CD4-positive, alpha-beta T cell treated with Interleukin-6 at 100 ng/mL for 8 hours (primary cell): ENCODE measurements at regions not wholly inside any gene's neighbourhood (a gene's known extent, or its start where the extent isn't known, plus 50 kb on each side); places are given as distances from the start of the nearest gene placed in this dataset.

Source experiments
- DNase-seq: peaks from one replicate; pipeline ENCODE4 v3.0.0-alpha.2; 2020; ENCODE audit warnings: mixed read lengths, low spot score

GRCh38 chr6:19616022-19616421 is 221.1 kb upstream of the ID4 start:
- no peak for DNase-seq

GRCh38 chr6:19632230-19632629 is 204.9 kb upstream of the ID4 start:
- DNase-seq, result no peak

- DNase-seq, result no peak
Observed at GRCh38 chr6:19632786-19633185, 204.4 kb upstream of the ID4 start.

- DNase-seq, result no peak
Observed at GRCh38 chr6:19635728-19636127, 201.4 kb upstream of the ID4 start.

- DNase-seq, result no peak
Observed at GRCh38 chr6:19637010-19637409, 200.2 kb upstream of the ID4 start.

- DNase-seq, result no peak
Observed at GRCh38 chr6:19638931-19639330, 198.2 kb upstream of the ID4 start.

- DNase-seq, result no peak
Observed at GRCh38 chr6:19643287-19643686, 193.9 kb upstream of the ID4 start.

- DNase-seq, result no peak
Observed at GRCh38 chr6:19643713-19644112, 193.5 kb upstream of the ID4 start.

- DNase-seq, result no peak
Observed at GRCh38 chr6:19655744-19656143, 181.4 kb upstream of the ID4 start.

GRCh38 chr6:19660123-19660910 is 176.9 kb upstream of the ID4 start:
- DNase-seq, result no peak

- no peak for DNase-seq
Observed at GRCh38 chr6:19662911-19663310, 174.3 kb upstream of the ID4 start.

- DNase-seq, result no peak
Observed at GRCh38 chr6:19663479-19663878, 173.7 kb upstream of the ID4 start.

- no peak for DNase-seq
Observed at GRCh38 chr6:19664050-19664449, 173.1 kb upstream of the ID4 start.

- no peak for DNase-seq
Observed at GRCh38 chr6:19664878-19665612, 172.1 kb upstream of the ID4 start.

GRCh38 chr6:19665613-19665909 is 171.6 kb upstream of the ID4 start:
- DNase-seq, result no peak

GRCh38 chr6:19668710-19669109 is 168.5 kb upstream of the ID4 start:
- DNase-seq, result no peak

GRCh38 chr6:19669206-19669605 is 168.0 kb upstream of the ID4 start:
- no peak for DNase-seq

- DNase-seq, result no peak
Observed at GRCh38 chr6:19682859-19683258, 154.3 kb upstream of the ID4 start.

- DNase-seq, result no peak
Observed at GRCh38 chr6:19690325-19691075, 146.7 kb upstream of the ID4 start.

- no peak for DNase-seq
Observed at GRCh38 chr6:19691465-19692167, 145.6 kb upstream of the ID4 start.

GRCh38 chr6:19692506-19693298 is 144.5 kb upstream of the ID4 start:
- no peak for DNase-seq

GRCh38 chr6:19694697-19695096 is 142.5 kb upstream of the ID4 start:
- DNase-seq, result no peak
